Natural killer cell (primary cell): ENCODE measurements at regions not wholly inside any gene's neighbourhood (a gene's known extent, or its start where the extent isn't known, plus 50 kb on each side); places are given as distances from the start of the nearest gene placed in this dataset.
"Not testable (repeated sequence)": the region's sequence is repeated elsewhere in the genome, so short reads cannot be mapped to it uniquely, and the experiment has no call there.

ENCODE experiments used
- ATAC-seq, 3 donors: fragments of 150-1000 bp in 2 of 3; fragments of 200-7000 bp in 1 of 3; cut with Tn5 transposase; 1 replicate in 1 of 3; 2 replicates in 2 of 3; pipeline ENCODE4 v1.10.0; 2021; ENCODE audit warnings: mild to moderate bottlenecking in 2 of 3, moderate library complexity in 2 of 3
- DNase-seq, 2 donors: peaks; one replicate each; pipeline versions ENCODE4 v3.0.0 to v3.0.0-alpha.2; 2013 to 2021; ENCODE audit warnings: mixed read lengths in 1 of 2
- H3K27ac ChIP-seq: one replicate; pipeline ENCODE4 v1.5.1; 2013; ENCODE audit warnings: mild to moderate bottlenecking, low read length
- H3K27me3 ChIP-seq: one replicate; pipeline ENCODE4 v1.6.1; 2013; ENCODE audit warnings: low read length; ENCODE audit not compliant: control insufficient read depth, insufficient read depth
- H3K36me3 ChIP-seq: one replicate; pipeline ENCODE4 v1.6.1; 2013; ENCODE audit warnings: low read length; ENCODE audit not compliant: control insufficient read depth, insufficient read depth
- H3K4me1 ChIP-seq: one replicate; pipeline ENCODE4 v1.6.1; 2013; ENCODE audit warnings: low read length; ENCODE audit not compliant: control insufficient read depth, insufficient read depth
- H3K4me3 ChIP-seq: one replicate; pipeline ENCODE4 v1.5.1; 2013; ENCODE audit warnings: low read length
- H3K9me3 ChIP-seq: one replicate; pipeline ENCODE4 v1.6.1; 2013; ENCODE audit warnings: low read length; ENCODE audit not compliant: control insufficient read depth, insufficient read depth
- H3K27ac Mint-ChIP-seq, 2 donors: one replicate each; pipeline ENCODE4 v1.8.0; 2022; ENCODE audit warnings: mild to moderate bottlenecking in 2 of 2, mixed read lengths in 2 of 2, moderate library complexity in 1 of 2
- H3K27me3 Mint-ChIP-seq, 2 donors: one replicate each; pipeline ENCODE4 v1.8.0; 2022; ENCODE audit warnings: low read depth in 2 of 2, mixed read lengths in 2 of 2
- H3K36me3 Mint-ChIP-seq: one replicate; pipeline ENCODE4 v1.8.0; 2022; ENCODE audit warnings: mixed read lengths
- H3K4me1 Mint-ChIP-seq, 2 donors: one replicate each; pipeline ENCODE4 v1.8.0; 2022; ENCODE audit warnings: mixed read lengths in 2 of 2
- H3K4me3 Mint-ChIP-seq: one replicate; pipeline ENCODE4 v1.8.0; 2022; ENCODE audit warnings: mild to moderate bottlenecking, moderate library complexity, mixed read lengths
- H3K9me3 Mint-ChIP-seq, 2 donors: one replicate each; pipeline ENCODE4 v1.8.0; 2022; ENCODE audit warnings: mixed read lengths in 2 of 2
- WGBS: methylation state at CpG from one replicate; pipeline ENCODE4 v1.1.7; 2013; ENCODE audit warnings: missing lambda C conversion rate; ENCODE audit not compliant: insufficient coverage; 5-methylcytosine and 5-hydroxymethylcytosine counted together
- intact Hi-C: fragments of 100-400 bp; cut with micrococcal nuclease; formaldehyde crosslinking; loops from one replicate; pipeline ENCODE4 v1.14.2; 2022

DNA sequence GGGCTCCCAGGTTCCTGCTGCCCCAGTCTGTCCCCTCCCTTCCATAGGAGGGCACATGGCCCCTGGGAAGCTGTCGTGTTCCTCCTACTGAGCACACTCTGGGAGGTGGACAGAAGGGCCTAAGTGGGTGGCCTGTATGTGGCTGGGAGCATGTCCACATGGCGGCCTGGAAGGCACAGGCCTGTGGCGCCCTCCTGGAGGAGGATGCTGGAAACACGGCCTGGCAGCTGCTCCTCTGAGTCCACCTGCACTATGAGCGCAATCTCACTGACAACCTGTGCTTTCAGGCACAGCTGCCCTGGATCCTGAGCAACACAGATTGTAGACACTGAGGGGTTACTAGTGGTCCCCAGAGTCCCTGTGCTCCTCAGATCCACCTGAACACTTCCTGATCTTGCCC is 52.6 kb upstream of the GOLGA6L6 start:
- H3K9me3 Mint-ChIP-seq, H3K36me3 Mint-ChIP-seq, H3K9me3 ChIP-seq, H3K4me3 Mint-ChIP-seq, intact Hi-C loops, H3K4me1 Mint-ChIP-seq, H3K27ac ChIP-seq, H3K27ac Mint-ChIP-seq, H3K4me3 ChIP-seq, H3K27me3 ChIP-seq, H3K27me3 Mint-ChIP-seq, ATAC-seq, H3K36me3 ChIP-seq, H3K4me1 ChIP-seq, DNase-seq: not testable (repeated sequence)
- WGBS: no CpG with 5 or more reads among the region's 5 CpGs

GRCh38 chr15:20591936-20592335 is 50.3 kb upstream of the GOLGA6L6 start:
- H3K4me1 ChIP-seq, intact Hi-C loops, H3K27me3 ChIP-seq, H3K9me3 Mint-ChIP-seq, H3K36me3 ChIP-seq, H3K4me3 Mint-ChIP-seq, H3K36me3 Mint-ChIP-seq, H3K27me3 Mint-ChIP-seq, H3K27ac Mint-ChIP-seq, DNase-seq, H3K27ac ChIP-seq, H3K9me3 ChIP-seq, ATAC-seq, H3K4me3 ChIP-seq, H3K4me1 Mint-ChIP-seq: not testable (repeated sequence)
- 92% methylated on average over 5 of the region's 6 CpGs for WGBS
